ENCODE measurements at regions not wholly inside any gene's neighbourhood (a gene's known extent, or its start where the extent isn't known, plus 50 kb on each side); places are given as distances from the start of the nearest gene placed in this dataset.

DNA sequence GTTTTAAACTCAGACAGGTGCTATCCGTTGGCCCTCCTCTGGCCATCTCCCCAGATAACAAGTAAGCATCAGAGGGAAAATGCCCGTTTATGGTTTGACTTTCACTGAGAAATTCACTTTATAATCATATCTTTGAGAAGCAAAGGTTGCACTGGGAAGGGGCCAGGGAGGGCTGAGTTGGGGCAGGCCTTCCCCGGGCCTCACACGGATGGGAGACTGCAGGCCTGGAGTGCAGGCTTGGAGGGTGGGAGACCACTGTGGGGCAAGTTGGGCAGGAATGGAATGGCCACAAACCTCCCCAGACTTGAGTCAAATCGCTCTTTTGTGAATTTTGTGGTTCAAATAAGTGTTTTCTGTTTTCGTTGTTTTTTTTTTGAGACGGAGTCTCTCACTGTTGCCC is 451.7 kb downstream of the TSHZ3 start:
- Mint-ChIP-seq H3K27ac (no peak overlapping the region), H3K4me3 (no peak overlapping the region), H3K36me3 (no peaks in the 10 kb centered on the region), H3K4me1 (no peaks in the 10 kb centered on the region), H3K27me3 (no peaks in the 10 kb centered on the region), H3K9me3 (no peaks in the 10 kb centered on the region)
- no peak for DNase-seq
- CTCF ChIA-PET, result no interaction called here

DNA sequence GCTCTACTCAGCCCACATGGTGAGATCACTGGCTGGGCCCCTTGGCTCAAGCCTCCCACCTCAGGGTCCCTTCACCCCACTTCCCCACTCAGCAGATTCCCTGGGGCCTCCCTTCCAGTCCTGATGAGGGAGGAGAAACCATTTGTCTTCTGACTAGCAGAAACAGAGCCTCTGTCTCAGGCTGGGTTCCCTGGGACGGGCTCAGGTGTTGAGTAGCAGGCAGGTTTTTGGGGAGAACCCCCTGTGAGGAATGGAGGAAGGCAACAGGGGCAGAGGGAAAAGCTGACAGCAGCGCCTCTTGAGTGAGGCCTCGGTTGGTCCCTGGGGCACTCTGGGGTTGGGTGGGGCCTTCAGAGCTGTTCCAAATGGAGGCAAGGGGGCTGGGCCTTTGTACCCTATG is 452.2 kb downstream of the TSHZ3 start:
- no peaks in the 10 kb centered on the region for H3K27me3 Mint-ChIP-seq
- H3K36me3 Mint-ChIP-seq, result no peaks in the 10 kb centered on the region
- H3K9me3 Mint-ChIP-seq, result no peaks in the 10 kb centered on the region
- no peak overlapping the region for H3K27ac Mint-ChIP-seq
- H3K4me1 Mint-ChIP-seq, result no peaks in the 10 kb centered on the region
- H3K4me3 Mint-ChIP-seq, result no peak overlapping the region
- DNase-seq, result no peak
- CTCF ChIA-PET, result no interaction called here

DNA sequence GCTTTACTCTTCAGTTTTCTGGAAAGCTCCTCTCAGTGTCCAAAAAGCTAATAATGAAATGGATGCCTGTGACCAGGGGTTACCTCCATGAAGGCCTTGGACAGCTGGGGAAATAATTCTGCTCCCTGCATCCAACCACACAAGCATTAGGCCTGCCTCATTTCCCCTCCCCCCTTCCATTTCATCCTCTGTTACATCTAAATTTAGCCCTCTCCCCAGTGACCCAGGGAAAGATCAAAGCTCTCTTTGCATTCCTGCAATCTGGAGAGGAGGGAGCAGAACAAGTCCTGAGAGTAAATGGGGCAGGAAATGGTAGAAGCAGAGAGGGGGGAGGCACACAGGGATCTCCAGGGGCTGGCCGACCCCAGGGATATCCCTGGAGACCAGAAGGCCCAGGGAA is 452.7 kb downstream of the TSHZ3 start:
- no peaks in the 10 kb centered on the region for H3K36me3 Mint-ChIP-seq
- H3K4me1 Mint-ChIP-seq, result no peaks in the 10 kb centered on the region
- no peak overlapping the region for H3K27ac Mint-ChIP-seq
- no peak for DNase-seq
- H3K9me3 Mint-ChIP-seq, result no peaks in the 10 kb centered on the region
- no peak overlapping the region for H3K4me3 Mint-ChIP-seq
- H3K27me3 Mint-ChIP-seq, result no peaks in the 10 kb centered on the region
- CTCF ChIA-PET, result no interaction called here

DNA sequence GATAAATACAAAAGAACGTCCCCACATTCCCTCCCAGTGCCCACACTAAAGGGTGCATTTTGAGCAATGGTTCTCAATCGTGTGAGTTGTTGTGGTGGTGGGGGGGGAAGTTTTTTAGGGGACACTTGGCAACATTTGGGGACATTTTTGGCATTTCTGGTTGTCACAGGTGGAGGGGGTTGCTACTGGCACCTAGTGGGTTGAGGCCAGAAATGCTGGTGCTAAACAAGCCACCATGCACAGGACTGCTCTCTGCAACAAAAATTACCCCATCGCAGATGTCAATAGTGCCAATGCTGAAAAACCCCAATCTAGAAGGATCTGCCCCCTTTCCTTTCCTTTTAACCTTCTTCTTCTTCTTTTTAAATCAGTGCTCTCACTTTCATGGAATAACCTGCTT is 453.3 kb downstream of the TSHZ3 start:
- Mint-ChIP-seq H3K4me1 (no peaks in the 10 kb centered on the region), H3K4me3 (no peak overlapping the region), H3K36me3 (no peaks in the 10 kb centered on the region), H3K27me3 (no peaks in the 10 kb centered on the region), H3K27ac (no peak overlapping the region), H3K9me3 (no peaks in the 10 kb centered on the region)
- no peak for DNase-seq
- CTCF ChIA-PET, result no interaction called here

DNA sequence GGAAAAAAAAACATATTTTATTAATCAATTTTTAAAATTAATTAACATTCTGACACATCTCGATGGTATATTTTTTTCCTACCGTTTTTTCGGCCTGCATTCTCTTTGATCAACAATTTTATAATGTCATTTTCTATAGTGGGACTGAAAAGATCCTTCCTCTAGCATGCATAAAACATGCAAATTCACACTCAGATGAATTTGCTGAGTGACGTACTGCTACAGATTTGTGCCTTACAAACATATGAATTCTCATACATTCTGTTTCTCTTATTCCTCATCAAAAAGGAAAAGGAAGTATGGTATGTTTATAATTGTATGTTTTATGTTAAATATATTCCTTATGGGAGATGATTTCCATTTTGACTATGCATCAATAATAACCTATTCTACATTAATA is 458.2 kb downstream of the TSHZ3 start:
- CTCF ChIA-PET, result no interaction called here
- no peak for DNase-seq
- Mint-ChIP-seq H3K27ac (no peak overlapping the region), H3K36me3 (no peaks in the 10 kb centered on the region), H3K27me3 (no peaks in the 10 kb centered on the region), H3K4me1 (no peaks in the 10 kb centered on the region), H3K9me3 (no peaks in the 10 kb centered on the region), H3K4me3 (no peak overlapping the region)

DNA sequence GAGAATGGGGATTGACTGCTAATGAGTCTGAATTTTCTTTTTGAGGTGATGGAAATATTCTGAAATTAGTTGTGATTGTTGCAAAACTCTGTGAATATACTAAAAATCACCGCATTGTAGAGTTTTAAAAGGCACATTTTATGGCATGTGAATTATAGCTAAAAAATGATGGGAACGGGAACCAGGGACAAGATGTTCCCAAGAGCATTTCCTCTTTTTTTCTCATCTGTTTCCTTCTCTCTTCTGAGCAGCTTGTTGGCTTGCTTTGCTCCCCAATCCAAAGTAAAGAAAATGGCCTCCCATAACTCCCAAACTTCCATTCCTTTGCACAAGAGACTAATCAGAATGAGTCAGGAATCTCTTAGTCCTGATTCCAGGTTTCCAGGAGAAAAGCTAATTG is 459.2 kb downstream of the TSHZ3 start:
- H3K9me3 Mint-ChIP-seq, result no peaks in the 10 kb centered on the region
- H3K27me3 Mint-ChIP-seq, result no peaks in the 10 kb centered on the region
- no peak overlapping the region for H3K27ac Mint-ChIP-seq
- DNase-seq, result no peak
- CTCF ChIA-PET, result no interaction called here
- H3K4me3 Mint-ChIP-seq, result no peak overlapping the region
- H3K36me3 Mint-ChIP-seq, result no peaks in the 10 kb centered on the region
- H3K4me1 Mint-ChIP-seq, result no peaks in the 10 kb centered on the region

DNA sequence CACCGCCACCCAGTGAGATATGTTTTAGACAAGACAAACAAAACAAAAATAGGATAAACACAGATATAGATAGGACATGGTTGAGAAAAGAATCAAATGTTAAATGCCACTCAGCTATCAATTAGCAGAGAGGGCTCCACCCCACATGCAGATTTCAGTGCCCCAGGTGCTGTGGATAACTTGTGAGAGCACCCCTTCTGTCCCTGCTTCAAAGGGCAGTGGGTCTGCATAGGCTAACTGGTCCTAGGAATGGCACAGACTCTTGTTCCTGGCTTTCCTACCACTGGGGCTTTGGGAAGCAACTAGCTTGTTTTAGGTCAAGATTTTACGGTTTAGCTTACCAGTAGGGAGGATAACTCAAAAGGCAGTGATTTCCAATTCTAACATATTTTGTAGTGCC is 460.3 kb downstream of the TSHZ3 start:
- Mint-ChIP-seq H3K27me3 (no peaks in the 10 kb centered on the region), H3K9me3 (no peaks in the 10 kb centered on the region), H3K4me1 (no peaks in the 10 kb centered on the region), H3K36me3 (no peaks in the 10 kb centered on the region), H3K4me3 (no peak overlapping the region), H3K27ac (no peak overlapping the region)
- no peak for DNase-seq
- CTCF ChIA-PET, result no interaction called here

DNA sequence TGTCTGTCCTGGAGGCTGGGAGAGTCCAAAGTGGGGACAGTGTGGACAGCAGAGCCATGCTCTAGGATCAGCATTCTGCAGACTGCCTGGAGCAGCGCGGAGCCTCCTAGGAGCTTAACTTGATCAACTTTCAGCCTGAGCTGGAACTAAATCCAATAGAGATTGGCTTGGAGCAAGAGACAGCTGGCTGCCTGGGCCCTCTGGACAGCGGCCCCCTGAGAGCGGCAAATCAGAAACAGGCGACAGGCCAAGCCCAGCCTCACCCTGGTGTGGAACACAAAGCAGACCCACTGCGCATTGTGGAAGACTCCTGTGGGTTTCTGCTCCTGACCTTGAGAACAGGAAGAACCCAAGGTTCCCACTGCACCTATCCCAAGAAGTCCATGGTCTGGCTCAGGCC is 462.2 kb downstream of the TSHZ3 start:
- CTCF ChIA-PET, result no interaction called here
- no peak overlapping the region for H3K27ac Mint-ChIP-seq
- no peaks in the 10 kb centered on the region for H3K4me1 Mint-ChIP-seq
- H3K36me3 Mint-ChIP-seq, result no peaks in the 10 kb centered on the region
- no peaks in the 10 kb centered on the region for H3K9me3 Mint-ChIP-seq
- H3K4me3 Mint-ChIP-seq, result no peak overlapping the region
- no peak for DNase-seq
- no peaks in the 10 kb centered on the region for H3K27me3 Mint-ChIP-seq

DNA sequence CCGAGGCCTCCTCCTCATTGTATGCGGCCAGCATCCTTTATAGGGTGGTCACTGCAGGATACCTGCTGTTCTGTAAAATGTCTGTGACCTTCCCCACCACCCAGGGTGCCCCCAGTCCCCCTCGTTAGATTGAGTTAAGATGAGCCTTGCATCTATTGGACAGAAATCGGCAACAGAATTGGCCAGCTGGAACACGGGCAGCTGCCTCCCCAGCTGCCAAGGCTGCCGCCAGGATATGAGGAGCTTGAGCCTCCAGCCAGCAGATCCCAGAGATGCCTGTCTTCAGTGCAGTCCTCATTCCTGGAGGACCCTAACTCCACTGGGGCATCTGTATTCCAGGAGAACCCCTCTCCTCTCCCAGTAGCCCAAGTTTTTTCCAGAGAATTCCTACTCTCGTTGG is 463.0 kb downstream of the TSHZ3 start:
- Mint-ChIP-seq H3K4me1 (no peaks in the 10 kb centered on the region), H3K27me3 (no peaks in the 10 kb centered on the region), H3K4me3 (no peak overlapping the region), H3K36me3 (no peaks in the 10 kb centered on the region), H3K27ac (no peak overlapping the region), H3K9me3 (no peaks in the 10 kb centered on the region)
- CTCF ChIA-PET, result no interaction called here
- no peak for DNase-seq

DNA sequence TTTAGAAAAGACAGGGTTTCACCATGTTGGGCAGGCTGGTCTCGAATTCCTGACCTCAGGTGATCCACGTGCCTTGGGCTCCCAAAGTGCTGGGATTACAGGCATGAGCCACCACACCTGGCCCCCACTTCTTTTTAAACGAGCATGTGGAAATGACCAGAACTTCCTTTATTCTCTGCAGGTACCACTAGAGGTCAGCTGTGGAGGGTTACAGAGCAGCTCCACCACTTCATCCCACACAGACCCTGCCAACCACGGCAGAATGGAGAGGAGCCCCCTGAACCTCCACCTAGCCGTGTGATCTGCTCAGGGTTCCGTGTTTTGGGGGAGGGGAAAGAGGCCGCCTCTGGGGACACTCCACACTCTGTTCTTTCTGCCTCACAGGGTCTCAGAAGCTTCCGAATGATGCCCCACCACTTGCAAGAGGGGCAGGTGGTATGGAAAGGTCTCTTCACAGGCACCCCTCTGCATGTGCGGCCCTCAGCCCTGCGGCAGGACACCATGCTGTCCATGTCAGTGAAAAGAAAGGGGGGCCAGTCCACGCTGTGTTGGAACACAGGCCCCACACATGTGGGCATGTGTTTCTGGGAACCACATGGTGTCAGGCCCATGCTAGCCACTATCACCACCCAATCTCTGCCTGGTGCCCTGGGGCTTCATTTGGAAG is 465.0 kb downstream of the TSHZ3 start:
- no peaks in the 10 kb centered on the region for H3K27me3 Mint-ChIP-seq
- no peaks in the 10 kb centered on the region for H3K4me1 Mint-ChIP-seq
- H3K9me3 Mint-ChIP-seq, result no peaks in the 10 kb centered on the region
- H3K27ac Mint-ChIP-seq, result no peak overlapping the region
- CTCF ChIA-PET, result no interaction called here
- H3K4me3 Mint-ChIP-seq, result no peak overlapping the region
- DNase-seq, result no peak
- H3K36me3 Mint-ChIP-seq, result no peaks in the 10 kb centered on the region

DNA sequence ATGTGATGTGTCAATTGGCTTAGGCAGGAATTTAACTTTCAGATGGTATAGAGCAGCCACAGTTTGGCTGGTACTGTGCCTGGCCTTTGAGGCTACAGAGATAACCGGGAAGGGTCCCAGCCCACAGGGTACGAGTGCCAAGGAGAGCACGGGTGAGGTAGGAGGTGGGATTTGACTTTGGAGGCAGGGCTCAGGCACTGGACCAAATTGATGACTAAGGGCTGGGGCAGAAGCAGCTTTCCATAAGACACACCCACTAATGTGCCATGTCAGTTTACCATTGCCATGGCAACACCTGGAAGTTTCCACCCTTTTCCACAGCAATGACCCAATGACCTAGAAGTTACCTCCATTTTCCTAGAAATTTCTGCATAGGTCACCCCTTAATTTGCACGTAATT is 466.2 kb downstream of the TSHZ3 start:
- Mint-ChIP-seq H3K27ac (no peak overlapping the region), H3K4me1 (no peaks in the 10 kb centered on the region), H3K36me3 (no peaks in the 10 kb centered on the region), H3K9me3 (no peaks in the 10 kb centered on the region), H3K4me3 (no peak overlapping the region), H3K27me3 (no peaks in the 10 kb centered on the region)
- CTCF ChIA-PET, result no interaction called here
- no peak for DNase-seq

DNA sequence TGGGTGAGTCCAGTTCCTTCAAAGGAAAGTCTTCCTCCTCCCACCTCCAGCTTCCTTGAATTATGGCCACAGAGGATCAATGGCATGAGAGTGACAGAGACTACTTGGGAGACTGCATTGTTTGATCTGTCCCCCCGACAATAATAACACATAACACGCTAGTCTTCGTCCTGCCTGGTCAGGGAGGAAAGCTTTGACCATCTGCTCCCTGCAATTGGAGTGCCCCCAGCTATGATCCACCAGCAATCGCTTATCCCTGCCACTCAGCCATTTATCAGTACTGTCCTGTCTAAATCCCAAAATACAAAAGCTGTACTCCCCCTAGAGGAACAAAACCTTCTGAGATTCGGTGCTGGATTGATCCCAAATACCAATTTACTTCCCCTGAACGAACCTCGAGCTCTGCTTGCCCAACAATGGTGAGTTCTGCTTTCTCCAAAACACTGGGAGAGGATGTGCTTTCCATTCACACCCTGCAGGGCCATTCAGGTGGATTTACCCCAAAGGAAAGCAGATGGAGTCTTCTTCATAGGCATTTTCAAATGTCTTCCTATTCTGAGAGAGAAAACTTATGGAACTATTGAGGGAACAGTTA is 466.7 kb downstream of the TSHZ3 start:
- H3K27me3 Mint-ChIP-seq, result no peaks in the 10 kb centered on the region
- H3K9me3 Mint-ChIP-seq, result no peaks in the 10 kb centered on the region
- H3K36me3 Mint-ChIP-seq, result no peaks in the 10 kb centered on the region
- no peak overlapping the region for H3K4me3 Mint-ChIP-seq
- DNase-seq, result no peak
- CTCF ChIA-PET, result no interaction called here
- H3K4me1 Mint-ChIP-seq, result no peaks in the 10 kb centered on the region
- H3K27ac Mint-ChIP-seq, result no peak overlapping the region

DNA sequence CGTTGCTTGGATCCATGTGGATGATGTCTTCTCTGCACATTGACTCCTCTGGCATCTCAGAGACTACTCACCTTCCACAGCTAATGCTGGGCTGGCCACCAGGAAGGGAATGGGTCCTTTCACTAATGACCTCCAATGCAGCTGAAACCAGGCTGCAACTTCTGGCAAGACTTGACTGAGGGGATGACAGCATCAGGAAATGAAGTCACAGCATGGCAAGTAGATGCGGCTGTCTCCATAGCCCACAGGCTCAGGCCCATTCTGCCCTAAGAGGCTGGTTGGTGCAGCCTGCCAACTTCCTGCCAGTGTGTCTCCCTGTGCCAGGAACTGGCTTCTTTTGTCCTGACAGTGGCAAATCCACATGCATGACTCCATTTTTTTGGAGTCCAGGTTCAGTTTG is 467.3 kb downstream of the TSHZ3 start:
- H3K9me3 Mint-ChIP-seq, result no peaks in the 10 kb centered on the region
- no peaks in the 10 kb centered on the region for H3K36me3 Mint-ChIP-seq
- H3K27me3 Mint-ChIP-seq, result no peaks in the 10 kb centered on the region
- H3K4me1 Mint-ChIP-seq, result no peaks in the 10 kb centered on the region
- H3K4me3 Mint-ChIP-seq, result no peak overlapping the region
- CTCF ChIA-PET, result no interaction called here
- H3K27ac Mint-ChIP-seq, result no peak overlapping the region
- no peak for DNase-seq

DNA sequence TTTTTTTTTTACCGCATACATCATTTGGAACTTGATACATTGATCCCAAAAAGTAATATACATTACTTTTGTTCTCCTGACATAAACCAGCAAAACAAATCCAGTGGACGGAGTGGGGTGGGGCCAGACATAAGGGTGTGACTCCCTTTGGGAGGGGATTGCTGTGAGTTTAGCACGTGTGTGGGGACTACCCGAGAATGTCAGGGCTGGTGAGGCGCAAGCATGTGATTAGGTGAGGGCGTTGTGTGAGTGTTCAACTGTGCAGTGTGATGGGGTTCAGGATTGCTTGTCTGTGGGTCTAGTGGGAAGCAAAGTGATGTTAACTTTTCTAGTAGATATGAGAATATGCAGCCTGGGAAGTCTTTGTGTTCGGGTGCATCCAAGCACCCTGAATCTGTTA is 468.0 kb downstream of the TSHZ3 start:
- Mint-ChIP-seq H3K9me3 (no peaks in the 10 kb centered on the region), H3K4me1 (no peaks in the 10 kb centered on the region), H3K27ac (no peak overlapping the region), H3K4me3 (no peak overlapping the region), H3K27me3 (no peaks in the 10 kb centered on the region), H3K36me3 (no peaks in the 10 kb centered on the region)
- CTCF ChIA-PET, result no interaction called here
- no peak for DNase-seq

DNA sequence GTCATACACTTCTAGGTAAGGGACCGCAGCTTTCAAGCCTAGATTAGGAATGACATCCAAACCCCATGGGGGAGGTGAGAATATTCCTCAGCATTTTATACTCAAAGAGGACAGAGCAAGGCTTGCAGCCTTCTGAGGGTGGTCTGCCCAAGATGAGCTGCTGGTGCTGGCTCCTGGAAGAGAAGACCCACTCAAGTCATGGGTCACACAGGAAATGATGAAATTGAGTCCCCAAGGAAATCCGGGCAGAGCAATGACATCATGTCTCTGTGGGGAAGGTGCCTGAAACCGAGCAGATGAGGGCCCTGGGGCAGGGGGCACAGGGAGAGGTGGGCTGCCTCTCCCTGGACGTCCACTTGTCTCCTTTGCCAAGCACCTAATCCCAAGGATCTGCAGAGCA is 468.7 kb downstream of the TSHZ3 start:
- no peaks in the 10 kb centered on the region for H3K9me3 Mint-ChIP-seq
- H3K4me3 Mint-ChIP-seq, result no peak overlapping the region
- no peak for DNase-seq
- no peaks in the 10 kb centered on the region for H3K4me1 Mint-ChIP-seq
- H3K36me3 Mint-ChIP-seq, result no peaks in the 10 kb centered on the region
- CTCF ChIA-PET, result no interaction called here
- no peak overlapping the region for H3K27ac Mint-ChIP-seq
- no peaks in the 10 kb centered on the region for H3K27me3 Mint-ChIP-seq

DNA sequence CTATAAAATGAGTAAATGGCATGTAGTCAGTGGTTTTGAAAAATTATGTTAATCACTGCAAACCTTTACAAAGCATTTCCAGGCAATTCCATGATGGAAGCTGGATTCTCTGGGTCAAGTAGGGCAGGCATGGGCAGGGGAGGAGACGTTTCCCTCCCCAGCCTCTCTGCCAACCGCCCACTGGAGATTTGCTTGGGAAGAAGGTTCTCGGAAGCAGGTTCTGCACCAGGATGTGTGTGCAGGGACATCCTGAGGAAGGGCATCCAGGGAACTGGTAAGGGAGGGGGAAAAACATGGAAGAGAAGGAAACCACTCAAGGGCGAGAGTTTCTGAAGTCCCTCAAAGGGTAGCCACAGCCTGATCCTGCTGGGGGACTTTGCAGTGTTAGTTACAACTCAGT is 469.1 kb downstream of the TSHZ3 start:
- no peak overlapping the region for H3K27ac Mint-ChIP-seq
- H3K27me3 Mint-ChIP-seq, result no peaks in the 10 kb centered on the region
- H3K4me3 Mint-ChIP-seq, result no peak overlapping the region
- no peaks in the 10 kb centered on the region for H3K4me1 Mint-ChIP-seq
- H3K36me3 Mint-ChIP-seq, result no peaks in the 10 kb centered on the region
- no peaks in the 10 kb centered on the region for H3K9me3 Mint-ChIP-seq
- DNase-seq, result no peak
- CTCF ChIA-PET, result no interaction called here
